NCI-H82 (cell line): ENCODE measurements at regions not wholly inside any gene's neighbourhood (a gene's known extent, or its start where the extent isn't known, plus 50 kb on each side); places are given as distances from the start of the nearest gene placed in this dataset.

Experiments
- DNase-seq: peaks from one replicate; lab custom pipeline; 2025; lab: John Stamatoyannopoulos, UW

GRCh38 chr13:50713523-50714248 is 129.8 kb downstream of the DLEU7 start:
- no peak for DNase-seq

GRCh38 chr13:50714891-50715290 is 128.6 kb downstream of the DLEU7 start:
- peak; percentile 98 for DNase-seq

GRCh38 chr13:50715402-50716146 is 127.9 kb downstream of the DLEU7 start:
- DNase-seq, result no peak

- peak; percentile 45 for DNase-seq
These were observed 122.4 kb downstream of the DLEU7 start for GRCh38 chr13:50720861-50721671.

GRCh38 chr13:50721672-50721992 is 121.9 kb downstream of the DLEU7 start:
- DNase-seq, result no peak

- DNase-seq, result no peak
These were observed 120.9 kb downstream of the DLEU7 start for GRCh38 chr13:50722440-50723125.

- no peak for DNase-seq
These were observed 119.1 kb downstream of the DLEU7 start for GRCh38 chr13:50724438-50724837.

GRCh38 chr13:50724913-50725312 is 118.6 kb downstream of the DLEU7 start:
- no peak for DNase-seq

GRCh38 chr13:50726164-50726563 is 117.3 kb downstream of the DLEU7 start:
- DNase-seq, result no peak

GRCh38 chr13:50729177-50729576 is 114.3 kb downstream of the DLEU7 start:
- DNase-seq, result no peak

- DNase-seq, result no peak
These were observed 112.8 kb downstream of the DLEU7 start for GRCh38 chr13:50730496-50731351.

GRCh38 chr13:50731400-50731799 is 112.1 kb downstream of the DLEU7 start:
- no peak for DNase-seq

- DNase-seq, result no peak
These were observed 110.8 kb downstream of the DLEU7 start for GRCh38 chr13:50732712-50733111.

GRCh38 chr13:50733392-50733791 is 110.1 kb downstream of the DLEU7 start:
- no peak for DNase-seq

GRCh38 chr13:50735071-50735470 is 108.4 kb downstream of the DLEU7 start:
- DNase-seq, result no peak

- no peak for DNase-seq
These were observed 103.3 kb downstream of the DLEU7 start for GRCh38 chr13:50740052-50740741.

- DNase-seq, result no peak
These were observed 101.1 kb downstream of the DLEU7 start for GRCh38 chr13:50742353-50742752.

GRCh38 chr13:50742968-50743367 is 100.5 kb downstream of the DLEU7 start:
- DNase-seq, result no peak

GRCh38 chr13:50744116-50744660 is 99.3 kb downstream of the DLEU7 start:
- no peak for DNase-seq

GRCh38 chr13:50745542-50746115 is 97.9 kb downstream of the DLEU7 start:
- peak; percentile 21 for DNase-seq
